ENCODE measurements at regions not wholly inside any gene's neighbourhood (a gene's known extent, or its start where the extent isn't known, plus 50 kb on each side); places are given as distances from the start of the nearest gene placed in this dataset.

DNA sequence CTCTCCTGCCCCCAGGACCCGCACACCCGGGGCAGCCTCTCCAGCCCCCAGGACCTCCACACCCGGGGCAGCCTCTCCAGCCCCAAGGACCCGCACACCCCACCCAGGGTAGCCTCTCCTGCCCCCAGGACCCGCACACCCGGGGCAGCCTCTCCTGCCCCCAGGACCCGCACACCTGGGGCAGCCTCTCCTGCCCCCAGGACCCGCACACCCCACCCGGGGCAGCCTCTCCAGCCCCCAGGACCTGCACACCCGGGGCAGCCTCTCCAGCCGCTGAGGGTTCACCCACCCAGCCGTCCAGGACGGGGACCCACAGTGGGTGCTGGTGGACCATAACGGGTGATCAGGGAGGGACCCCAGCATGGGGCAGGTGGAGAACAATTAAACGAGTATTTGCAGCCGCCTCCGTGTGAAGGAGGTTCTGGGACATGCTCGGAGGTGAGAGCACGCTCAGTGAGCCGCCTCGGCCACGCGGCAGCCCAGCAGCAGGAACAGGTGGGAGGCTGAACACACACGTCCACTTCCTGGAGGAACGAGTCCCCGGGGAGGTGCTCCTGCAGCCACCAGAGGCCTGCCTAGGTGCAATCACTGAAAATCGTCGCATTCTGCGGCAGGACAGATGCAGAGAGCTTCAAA lies 107.9 kb downstream of the PDGFA start:
- Histone ChIP-seq H3K4me3 (ENCODE audit: low read length) (no peak overlapping the region), H3K9ac (ENCODE audit: extremely low read depth, low read length, poor library complexity, severe bottlenecking) (no peak overlapping the region), H3K9me3 (ENCODE audit: control insufficient read depth, low read length) (no peaks in the 10 kb centered on the region), H3K27ac (ENCODE audit: low read depth, low read length) (no peak overlapping the region), H3K4me1 (ENCODE audit: control insufficient read depth, insufficient read depth, low read length) (no peaks in the 10 kb centered on the region), H3K27me3 (ENCODE audit: control insufficient read depth, insufficient read depth, low read length, poor library complexity, severe bottlenecking) (no peaks in the 10 kb centered on the region), H3K36me3 (ENCODE audit: control insufficient read depth, insufficient read depth, low read length) (no peaks in the 10 kb centered on the region)
- no peak overlapping the region for H3K4me3 Mint-ChIP-seq
- peak; percentile 40 for DNase-seq
- H3K36me3 Mint-ChIP-seq (ENCODE audit: low read depth), result no peaks in the 10 kb centered on the region
- H3K27ac Mint-ChIP-seq, result no peak overlapping the region
- peaks cover 2% of the 10 kb centered on the region for H3K4me1 Mint-ChIP-seq
- no peaks in the 10 kb centered on the region for H3K27me3 Mint-ChIP-seq (ENCODE audit: insufficient read depth)
- H3K9me3 Mint-ChIP-seq, result peaks cover 3% of the 10 kb centered on the region
- TF ChIP-seq, protein P1, sequence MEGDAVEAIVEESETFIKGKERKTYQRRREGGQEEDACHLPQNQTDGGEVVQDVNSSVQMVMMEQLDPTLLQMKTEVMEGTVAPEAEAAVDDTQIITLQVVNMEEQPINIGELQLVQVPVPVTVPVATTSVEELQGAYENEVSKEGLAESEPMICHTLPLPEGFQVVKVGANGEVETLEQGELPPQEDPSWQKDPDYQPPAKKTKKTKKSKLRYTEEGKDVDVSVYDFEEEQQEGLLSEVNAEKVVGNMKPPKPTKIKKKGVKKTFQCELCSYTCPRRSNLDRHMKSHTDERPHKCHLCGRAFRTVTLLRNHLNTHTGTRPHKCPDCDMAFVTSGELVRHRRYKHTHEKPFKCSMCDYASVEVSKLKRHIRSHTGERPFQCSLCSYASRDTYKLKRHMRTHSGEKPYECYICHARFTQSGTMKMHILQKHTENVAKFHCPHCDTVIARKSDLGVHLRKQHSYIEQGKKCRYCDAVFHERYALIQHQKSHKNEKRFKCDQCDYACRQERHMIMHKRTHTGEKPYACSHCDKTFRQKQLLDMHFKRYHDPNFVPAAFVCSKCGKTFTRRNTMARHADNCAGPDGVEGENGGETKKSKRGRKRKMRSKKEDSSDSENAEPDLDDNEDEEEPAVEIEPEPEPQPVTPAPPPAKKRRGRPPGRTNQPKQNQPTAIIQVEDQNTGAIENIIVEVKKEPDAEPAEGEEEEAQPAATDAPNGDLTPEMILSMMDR (conservative IDR thresholded peaks at IDR 0.05), result no peak
- WGBS, 2 experiments (ENCODE audit: insufficient coverage in 1 of 2, insufficient read length in 1 of 2), result 90 to 94% methylated on average over 12 to 29 of the region's 29 CpGs

DNA sequence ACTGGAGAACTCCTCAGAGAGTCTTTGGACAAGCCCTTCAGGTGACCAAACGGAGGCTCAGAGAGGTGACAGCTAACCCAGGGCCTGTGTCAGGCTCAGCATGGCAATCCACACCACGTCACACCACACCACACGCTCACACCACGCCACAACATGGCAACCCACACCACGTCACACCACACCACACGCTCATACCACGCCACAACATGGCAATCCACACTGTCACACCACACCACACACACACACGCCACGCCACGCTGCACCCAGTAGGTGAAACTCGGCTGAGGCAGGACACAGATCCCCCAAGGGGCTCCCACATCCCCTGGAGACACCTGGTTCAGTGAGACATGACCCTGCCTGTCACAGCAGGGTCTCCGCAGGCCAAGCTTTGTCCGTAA lies 107.3 kb downstream of the PDGFA start:
- 93 to 96% methylated on average over 4 to 13 of the region's 13 CpGs for WGBS, 2 experiments (ENCODE audit: insufficient coverage in 1 of 2, insufficient read length in 1 of 2)
- H3K27ac Mint-ChIP-seq, result no peak overlapping the region
- Histone ChIP-seq H3K4me1 (ENCODE audit: control insufficient read depth, insufficient read depth, low read length) (no peaks in the 10 kb centered on the region), H3K4me3 (ENCODE audit: low read length) (no peak overlapping the region), H3K9me3 (ENCODE audit: control insufficient read depth, low read length) (no peaks in the 10 kb centered on the region), H3K27ac (ENCODE audit: low read depth, low read length) (no peak overlapping the region), H3K9ac (ENCODE audit: extremely low read depth, low read length, poor library complexity, severe bottlenecking) (no peak overlapping the region), H3K36me3 (ENCODE audit: control insufficient read depth, insufficient read depth, low read length) (no peaks in the 10 kb centered on the region), H3K27me3 (ENCODE audit: control insufficient read depth, insufficient read depth, low read length, poor library complexity, severe bottlenecking) (no peaks in the 10 kb centered on the region)
- H3K9me3 Mint-ChIP-seq, result peaks cover 5% of the 10 kb centered on the region
- H3K4me1 Mint-ChIP-seq, result no peaks in the 10 kb centered on the region
- no peaks in the 10 kb centered on the region for H3K27me3 Mint-ChIP-seq (ENCODE audit: insufficient read depth)
- H3K4me3 Mint-ChIP-seq, result no peak overlapping the region
- DNase-seq, result peak; percentile 31
- no peaks in the 10 kb centered on the region for H3K36me3 Mint-ChIP-seq (ENCODE audit: low read depth)
- TF ChIP-seq, protein P1 (conservative IDR thresholded peaks at IDR 0.05), result no peak

DNA sequence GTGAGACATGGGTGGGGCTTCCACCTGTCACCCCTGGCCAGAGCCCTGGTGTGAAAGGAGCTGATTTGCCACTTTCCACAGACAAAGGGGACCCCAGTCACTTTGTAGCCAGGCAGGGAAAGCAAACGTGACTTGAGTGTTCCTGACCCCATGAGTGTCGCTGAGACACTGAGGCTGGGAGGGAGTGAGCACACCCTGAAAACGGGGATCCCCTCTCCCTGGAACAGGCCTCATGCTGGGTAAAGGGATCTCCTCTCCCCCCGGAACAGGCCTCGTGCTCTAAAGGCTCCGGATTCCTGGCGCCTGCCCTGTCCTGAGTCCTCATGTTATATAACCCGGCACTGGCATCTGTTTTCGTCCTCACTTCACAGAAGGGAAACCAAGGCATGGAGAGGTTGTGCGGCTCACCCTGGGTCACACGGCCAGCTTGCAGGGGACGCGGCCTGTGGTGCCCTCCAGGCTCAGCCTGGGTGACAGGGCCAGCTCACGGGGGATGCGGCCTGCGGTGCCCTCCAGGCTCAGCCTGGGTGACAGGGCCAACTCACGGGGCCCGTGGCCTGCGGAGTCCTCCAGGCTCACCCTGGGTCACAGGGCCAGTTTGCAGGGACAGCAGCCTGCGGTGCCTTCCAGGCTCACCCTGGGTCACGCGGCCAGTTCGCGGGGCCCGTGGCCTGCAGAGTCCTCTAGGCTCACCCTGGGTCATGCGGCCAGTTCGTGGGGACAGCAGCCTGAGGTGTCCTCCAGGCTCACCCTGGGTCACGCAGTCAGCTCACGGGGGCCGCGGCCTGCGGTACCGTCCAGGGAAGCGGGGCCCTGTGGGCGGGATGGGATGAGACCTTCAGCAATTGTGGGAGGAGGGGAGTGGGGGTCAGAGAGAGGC lies 104.7 kb downstream of the PDGFA start:
- DNase-seq, result peak; percentile 33
- peaks cover 19% of the 10 kb centered on the region for H3K9me3 Mint-ChIP-seq
- H3K4me1 Mint-ChIP-seq, result no peaks in the 10 kb centered on the region
- no peak overlapping the region for H3K27ac ChIP-seq (ENCODE audit: low read depth, low read length)
- 90 to 96% methylated on average over 27 to 35 of the region's 35 CpGs for WGBS, 2 experiments (ENCODE audit: insufficient coverage in 1 of 2, insufficient read length in 1 of 2)
- TF ChIP-seq, protein P1 (conservative IDR thresholded peaks at IDR 0.05), result no peak
- H3K27me3 ChIP-seq (ENCODE audit: control insufficient read depth, insufficient read depth, low read length, poor library complexity, severe bottlenecking), result no peaks in the 10 kb centered on the region
- no peaks in the 10 kb centered on the region for H3K4me1 ChIP-seq (ENCODE audit: control insufficient read depth, insufficient read depth, low read length)
- no peaks in the 10 kb centered on the region for H3K36me3 ChIP-seq (ENCODE audit: control insufficient read depth, insufficient read depth, low read length)
- H3K27me3 Mint-ChIP-seq (ENCODE audit: insufficient read depth), result peaks cover 3% of the 10 kb centered on the region
- H3K4me3 ChIP-seq (ENCODE audit: low read length), result no peak overlapping the region
- no peak overlapping the region for H3K27ac Mint-ChIP-seq
- no peak overlapping the region for H3K9ac ChIP-seq (ENCODE audit: extremely low read depth, low read length, poor library complexity, severe bottlenecking)
- peaks cover 9% of the 10 kb centered on the region for H3K9me3 ChIP-seq (ENCODE audit: control insufficient read depth, low read length)
- H3K4me3 Mint-ChIP-seq, result no peak overlapping the region
- no peaks in the 10 kb centered on the region for H3K36me3 Mint-ChIP-seq (ENCODE audit: low read depth)

Measured in endodermal cell (in vitro differentiated cells).